ENCODE measurements at regions not wholly inside any gene's neighbourhood (a gene's known extent, or its start where the extent isn't known, plus 50 kb on each side); places are given as distances from the start of the nearest gene placed in this dataset.

GRCh38 chr7:84941936-84942335 lies 244.9 kb downstream of the SEMA3D start:
- H3K27me3 ChIP-seq (ENCODE audit: low read depth, low read length) = no peaks in the 10 kb centered on the region
- H3K36me3 ChIP-seq (replicated peaks; ENCODE audit: low read depth, low read length) = no peaks in the 10 kb centered on the region
- no peaks in the 10 kb centered on the region for H3K9me3 ChIP-seq (ENCODE audit: insufficient read depth, low read length)
- no peak overlapping the region for H3K4me3 ChIP-seq (ENCODE audit: low read length)
- no peak overlapping the region for H2AFZ ChIP-seq (ENCODE audit: low read depth, low read length)
- no peak overlapping the region for H3K27ac ChIP-seq (ENCODE audit: low read length)
- no peak overlapping the region for H3K9ac ChIP-seq (ENCODE audit: low read length)
- H3K4me2 ChIP-seq (ENCODE audit: low read length) = no peak overlapping the region
- no peaks in the 10 kb centered on the region for H3K79me2 ChIP-seq (ENCODE audit: low read length)
- H3K4me1 ChIP-seq (ENCODE audit: low read length) = no peaks in the 10 kb centered on the region
- H4K20me1 ChIP-seq (ENCODE audit: insufficient read depth, low read length) = no peaks in the 10 kb centered on the region
- TF ChIP-seq EZH2phosphoT487 (IDR thresholded peaks at IDR 0.05; ENCODE audit: low read depth) (no peak), CTCF (IDR thresholded peaks at IDR 0.05; ENCODE audit: low read depth, low read length) (no peak)

- no peak overlapping the region for H3K9ac ChIP-seq (ENCODE audit: low read length)
- no peaks in the 10 kb centered on the region for H3K36me3 ChIP-seq (replicated peaks; ENCODE audit: low read depth, low read length)
- H2AFZ ChIP-seq (ENCODE audit: low read depth, low read length) = no peak overlapping the region
- TF ChIP-seq CTCF (IDR thresholded peaks at IDR 0.05; ENCODE audit: low read depth, low read length) (no peak), EZH2phosphoT487 (IDR thresholded peaks at IDR 0.05; ENCODE audit: low read depth) (no peak)
- H3K4me3 ChIP-seq (ENCODE audit: low read length) = no peak overlapping the region
- no peaks in the 10 kb centered on the region for H3K27me3 ChIP-seq (ENCODE audit: low read depth, low read length)
- no peak overlapping the region for H3K4me2 ChIP-seq (ENCODE audit: low read length)
- no peak overlapping the region for H3K27ac ChIP-seq (ENCODE audit: low read length)
- no peaks in the 10 kb centered on the region for H4K20me1 ChIP-seq (ENCODE audit: insufficient read depth, low read length)
- no peaks in the 10 kb centered on the region for H3K79me2 ChIP-seq (ENCODE audit: low read length)
- H3K4me1 ChIP-seq (ENCODE audit: low read length) = no peaks in the 10 kb centered on the region
- H3K9me3 ChIP-seq (ENCODE audit: insufficient read depth, low read length) = no peaks in the 10 kb centered on the region
Measured at GRCh38 chr7:84941291-84941690, 245.6 kb downstream of the SEMA3D start.

- no peaks in the 10 kb centered on the region for H3K36me3 ChIP-seq (replicated peaks; ENCODE audit: low read depth, low read length)
- no peak for TF ChIP-seq EZH2phosphoT487 (IDR thresholded peaks at IDR 0.05; ENCODE audit: low read depth)
- no peak for TF ChIP-seq CTCF (IDR thresholded peaks at IDR 0.05; ENCODE audit: low read depth, low read length)
- H2AFZ ChIP-seq (ENCODE audit: low read depth, low read length) = no peak overlapping the region
- H3K9ac ChIP-seq (ENCODE audit: low read length) = no peak overlapping the region
- H3K79me2 ChIP-seq (ENCODE audit: low read length) = no peaks in the 10 kb centered on the region
- no peak overlapping the region for H3K4me2 ChIP-seq (ENCODE audit: low read length)
- H3K9me3 ChIP-seq (ENCODE audit: insufficient read depth, low read length) = no peaks in the 10 kb centered on the region
- H4K20me1 ChIP-seq (ENCODE audit: insufficient read depth, low read length) = no peaks in the 10 kb centered on the region
- no peak overlapping the region for H3K27ac ChIP-seq (ENCODE audit: low read length)
- no peak overlapping the region for H3K4me3 ChIP-seq (ENCODE audit: low read length)
- no peaks in the 10 kb centered on the region for H3K4me1 ChIP-seq (ENCODE audit: low read length)
- no peaks in the 10 kb centered on the region for H3K27me3 ChIP-seq (ENCODE audit: low read depth, low read length)
Measured at GRCh38 chr7:84939888-84940287, 247.0 kb downstream of the SEMA3D start.

- Histone ChIP-seq H2AFZ (ENCODE audit: low read depth, low read length) (no peak overlapping the region), H3K4me2 (ENCODE audit: low read length) (no peak overlapping the region), H3K9ac (ENCODE audit: low read length) (no peak overlapping the region), H3K9me3 (ENCODE audit: insufficient read depth, low read length) (no peaks in the 10 kb centered on the region), H3K36me3 (replicated peaks; ENCODE audit: low read depth, low read length) (no peaks in the 10 kb centered on the region), H3K79me2 (ENCODE audit: low read length) (no peaks in the 10 kb centered on the region), H3K4me3 (ENCODE audit: low read length) (no peak overlapping the region), H3K27me3 (ENCODE audit: low read depth, low read length) (no peaks in the 10 kb centered on the region), H3K4me1 (ENCODE audit: low read length) (no peaks in the 10 kb centered on the region), H3K27ac (ENCODE audit: low read length) (no peak overlapping the region), H4K20me1 (ENCODE audit: insufficient read depth, low read length) (no peaks in the 10 kb centered on the region)
- no peak for TF ChIP-seq CTCF (IDR thresholded peaks at IDR 0.05; ENCODE audit: low read depth, low read length)
- TF ChIP-seq EZH2phosphoT487 (IDR thresholded peaks at IDR 0.05; ENCODE audit: low read depth) = no peak
Measured at GRCh38 chr7:84939442-84939841, 247.4 kb downstream of the SEMA3D start.

Data from OCI-LY3 (cell line).